Limb (tissue), 2 donors: ENCODE measurements at regions not wholly inside any gene's neighbourhood (a gene's known extent, or its start where the extent isn't known, plus 50 kb on each side); places are given as distances from the start of the nearest gene placed in this dataset.
A peak's percentile ranks its signal among the peaks of the same experiment; 100 is the strongest.
"Not testable (repeated sequence)": the region's sequence is repeated elsewhere in the genome, so short reads cannot be mapped to it uniquely, and the experiment has no call there.

ENCODE experiments used
- DNase-seq, 2 donors: peaks; one replicate each; pipeline ENCODE4 v3.0.0-alpha.2; 2016; ENCODE audit errors: extremely low spot score in 2 of 2

DNA sequence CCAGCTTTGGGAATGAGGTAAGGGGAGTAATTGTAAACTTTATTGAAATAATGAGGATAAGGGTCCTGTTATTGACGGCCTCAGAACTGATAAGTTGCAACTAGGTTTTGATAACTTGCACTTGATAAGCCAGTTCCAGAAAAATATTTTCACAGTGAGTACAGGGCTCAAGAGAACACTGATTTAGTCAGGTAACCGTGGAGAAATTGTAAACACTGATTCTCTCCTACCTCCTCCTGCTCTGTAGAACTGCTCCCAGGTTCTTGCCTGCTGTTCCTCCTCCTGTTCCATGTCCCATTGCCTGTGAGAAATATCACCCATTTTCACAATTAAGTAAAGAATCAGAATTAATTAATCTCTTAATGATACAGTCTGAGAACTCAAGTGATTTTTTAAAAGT is 55.0 kb upstream of the CXXC4 start:
- DNase-seq, result no peak

DNA sequence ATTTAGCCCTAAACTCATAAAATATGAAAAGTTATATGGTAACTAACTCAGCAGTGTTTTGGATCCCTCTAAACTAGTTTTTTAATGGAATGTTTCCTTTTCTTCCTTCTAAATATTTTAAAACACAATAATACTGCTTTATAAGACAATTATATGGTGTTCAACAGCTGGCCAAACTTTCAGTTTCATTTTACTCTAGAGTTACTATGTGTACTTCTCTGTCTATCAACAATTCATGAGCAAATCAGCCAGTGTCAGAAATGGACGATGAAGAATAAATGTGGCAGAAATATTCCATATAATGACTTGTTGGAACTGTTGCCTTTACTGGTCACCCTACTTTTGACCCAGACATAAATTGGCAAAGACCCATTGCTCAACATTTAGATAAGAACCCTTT is 64.8 kb upstream of the CXXC4 start:
- no peak for DNase-seq

DNA sequence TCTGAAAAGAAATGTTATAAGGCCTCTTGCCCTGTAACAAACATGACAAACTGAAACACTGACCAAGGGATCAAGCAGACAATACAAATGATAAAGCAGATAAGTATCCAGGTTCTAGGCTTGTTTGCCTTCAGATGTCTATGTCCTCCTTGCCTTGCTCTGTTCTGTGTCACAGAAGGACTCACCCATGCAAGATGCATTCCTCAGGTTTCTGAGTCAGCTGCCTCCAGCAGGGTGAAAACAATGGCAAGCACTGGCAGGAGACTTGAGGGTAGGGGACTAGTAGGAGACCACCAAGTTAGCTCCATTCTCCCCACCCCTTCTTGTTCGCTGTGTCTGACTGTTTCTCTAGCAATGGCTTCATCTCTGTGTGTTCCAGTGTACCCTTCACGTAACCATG is 76.6 kb upstream of the CXXC4 start:
- no peak for DNase-seq

DNA sequence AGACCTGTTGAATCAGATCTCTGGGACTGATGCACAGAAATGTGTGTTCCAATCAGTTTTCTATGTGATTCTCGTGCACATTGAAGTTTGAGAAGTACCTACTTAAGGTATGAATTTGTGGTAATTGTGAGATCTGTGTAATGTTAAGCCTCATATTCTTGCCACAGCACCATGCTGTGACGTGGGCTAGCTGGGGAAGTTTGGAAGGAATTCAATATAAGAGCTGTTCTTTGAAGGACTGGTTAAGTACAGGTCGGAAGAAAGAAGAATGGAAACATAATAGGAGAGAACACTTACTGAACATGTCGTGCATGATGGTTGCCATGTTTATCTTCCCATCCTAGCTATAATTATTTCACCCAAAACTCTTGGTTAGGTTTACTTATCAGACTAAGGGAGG is 79.7 kb upstream of the CXXC4 start:
- DNase-seq, result no peak

DNA sequence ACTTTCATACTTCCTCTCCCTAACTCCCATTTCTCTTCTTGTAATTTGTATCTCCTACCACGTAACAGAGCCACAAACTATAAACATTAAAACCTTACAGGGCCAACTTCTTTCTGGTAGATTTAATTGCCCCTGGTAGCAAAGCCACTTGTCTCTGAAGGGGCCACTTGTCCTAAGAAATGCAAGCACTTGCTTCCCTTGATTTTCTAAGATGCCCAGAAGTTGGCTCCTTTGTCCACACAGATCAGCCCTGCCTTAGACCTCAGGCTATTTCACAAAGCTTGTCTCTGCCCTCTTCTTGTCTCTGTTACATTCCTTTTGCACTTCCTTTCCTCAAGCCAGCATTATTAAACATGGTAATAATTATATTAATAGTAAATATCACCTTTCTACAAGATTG is 80.6 kb upstream of the CXXC4 start:
- no peak for DNase-seq

DNA sequence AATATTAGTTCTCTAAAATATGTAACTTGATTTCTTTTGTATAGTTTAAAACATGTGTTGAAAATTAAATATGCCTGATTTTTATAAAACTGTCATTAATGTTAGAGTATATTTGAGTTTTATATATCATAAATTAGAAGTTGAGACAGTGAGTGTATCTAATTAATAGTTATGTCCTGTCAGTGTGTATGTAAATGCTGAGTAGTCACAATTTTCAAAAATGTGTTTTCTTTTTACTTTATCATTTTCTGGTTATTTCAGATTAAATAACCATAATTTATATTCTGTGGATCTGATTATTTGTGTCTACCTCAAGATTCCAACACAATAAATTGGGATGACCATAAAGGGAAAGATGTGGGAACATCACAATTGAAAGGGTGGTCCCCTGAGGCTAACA is 82.7 kb upstream of the CXXC4 start:
- DNase-seq, result no peak

DNA sequence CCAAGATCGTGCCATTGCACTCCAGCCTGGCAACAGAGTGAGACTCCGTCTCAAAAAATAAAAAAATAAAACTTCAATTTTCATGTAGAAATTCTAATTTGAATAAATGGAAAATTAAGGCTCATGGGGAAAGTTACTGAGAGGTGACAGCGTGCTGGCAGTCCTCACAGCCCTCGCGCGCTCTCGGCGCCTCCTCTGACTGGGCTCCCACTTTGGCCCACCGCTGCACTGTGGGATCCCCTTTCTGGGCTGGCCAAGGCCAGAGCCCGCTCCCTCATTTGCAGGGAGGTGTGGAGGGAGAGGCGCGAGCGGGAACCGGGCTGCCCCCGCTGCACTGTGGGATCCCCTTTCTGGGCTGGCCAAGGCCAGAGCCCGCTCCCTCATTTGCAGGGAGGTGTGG is 86.8 kb upstream of the CXXC4 start:
- DNase-seq, result not testable (repeated sequence)

DNA sequence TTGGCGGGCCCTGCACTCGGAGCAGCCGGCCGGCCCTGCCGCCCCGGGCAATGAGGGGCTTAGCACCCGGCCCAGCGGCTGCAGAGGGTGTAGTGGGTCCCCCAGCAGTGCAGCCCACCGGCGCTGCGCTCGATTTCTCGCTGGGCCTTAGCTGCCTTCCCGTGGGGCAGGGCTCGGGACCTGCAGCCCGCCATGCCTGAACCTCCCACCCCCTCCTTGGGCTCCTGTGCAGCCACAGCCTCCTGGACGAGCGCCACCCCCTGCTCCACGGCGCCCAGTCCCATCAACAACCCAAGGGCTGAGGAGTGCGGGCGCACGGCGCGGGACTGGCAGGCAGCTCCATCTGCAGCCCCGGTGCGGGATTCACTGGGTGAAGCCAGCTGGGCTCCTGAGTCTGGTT is 87.4 kb upstream of the CXXC4 start:
- DNase-seq, result not testable (repeated sequence)

DNA sequence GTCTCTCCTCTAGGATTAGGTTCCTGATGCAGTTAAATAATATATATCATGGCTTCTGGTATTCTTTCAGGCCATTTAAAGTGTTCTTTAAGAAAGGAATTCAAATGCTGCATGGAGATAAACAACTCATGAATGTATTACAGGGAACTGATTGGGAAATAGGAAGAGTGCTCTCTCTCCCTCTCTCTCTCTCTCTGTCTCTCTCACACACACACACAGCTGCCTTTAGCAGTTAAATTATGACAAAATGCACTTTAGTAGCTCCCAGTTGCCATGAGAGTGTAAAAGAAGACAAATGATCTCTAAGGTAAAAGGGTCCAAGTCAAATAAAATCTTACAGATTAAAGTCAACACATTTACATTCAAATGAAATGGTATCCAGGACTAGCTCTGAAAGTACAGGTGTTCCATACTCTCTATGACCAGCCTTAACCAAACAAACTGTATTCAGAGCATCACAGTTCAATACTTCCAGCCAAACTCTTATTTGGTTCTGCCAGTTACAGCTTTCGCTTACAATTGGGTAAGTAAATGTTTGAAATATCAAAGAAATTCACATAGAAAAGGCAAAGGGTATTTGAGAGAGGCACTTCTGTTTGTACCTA is 94.7 kb upstream of the CXXC4 start:
- DNase-seq, result no peak

DNA sequence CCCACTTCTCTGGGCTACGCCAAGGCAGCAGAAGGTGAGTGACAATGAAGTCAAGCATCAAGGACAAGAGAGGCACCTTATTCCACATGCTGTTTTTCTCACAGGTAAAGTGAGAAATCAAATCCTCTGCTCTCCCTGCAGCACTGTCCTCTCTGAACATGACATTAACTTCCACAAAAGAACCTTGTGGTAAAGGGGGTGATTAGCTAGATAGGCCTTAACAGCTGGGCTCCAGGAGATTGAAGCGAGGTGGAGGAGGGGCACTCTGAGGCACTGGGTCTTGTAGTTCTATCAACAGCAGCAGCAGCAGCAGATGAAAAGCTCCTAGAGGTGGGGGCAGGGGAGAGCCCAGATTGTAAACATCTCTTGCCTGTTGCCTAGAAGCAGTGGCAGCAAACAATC is 96.8 kb upstream of the CXXC4 start:
- peak; percentile 45 to 48 for DNase-seq

DNA sequence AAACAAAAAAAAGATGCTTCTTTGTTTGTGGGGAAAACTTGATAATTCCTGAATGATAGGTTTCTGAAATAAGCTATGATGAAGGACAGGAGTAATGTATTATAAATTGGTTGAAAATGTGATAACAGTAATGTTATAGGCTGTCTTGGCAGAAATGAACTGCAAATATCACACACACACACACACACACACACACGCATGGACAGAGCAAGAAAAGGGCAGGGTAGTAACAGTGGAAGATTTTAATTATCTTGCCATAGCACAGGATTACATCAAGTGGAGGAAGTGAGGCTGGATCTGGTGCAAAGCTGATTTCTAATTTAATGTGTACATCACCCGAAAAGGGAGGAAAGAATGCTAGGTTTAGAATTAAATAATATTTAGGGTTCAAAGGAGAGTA is 97.5 kb upstream of the CXXC4 start:
- DNase-seq, result peak in 1 of 2 donors; percentile 3

DNA sequence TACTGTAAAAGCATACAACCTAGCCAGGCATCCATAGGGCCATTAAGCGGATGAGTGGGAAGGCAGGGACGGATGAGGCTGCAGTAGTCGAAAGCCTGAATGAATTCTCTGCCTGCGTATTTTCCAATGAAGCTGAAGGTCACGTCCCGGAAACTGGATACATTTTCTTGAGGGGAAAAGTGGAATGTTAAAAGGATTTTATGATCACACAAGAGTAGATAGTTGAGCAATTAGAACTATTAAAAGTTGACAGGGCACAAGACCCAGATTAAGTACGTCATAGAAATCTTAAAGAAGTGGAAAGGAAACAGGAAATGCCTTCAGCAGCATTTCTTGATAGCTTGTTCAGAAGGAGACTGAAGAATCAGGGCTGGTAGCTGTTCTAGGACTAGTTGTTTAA is 98.3 kb upstream of the CXXC4 start:
- peak in 1 of 2 donors; percentile 37 for DNase-seq

DNA sequence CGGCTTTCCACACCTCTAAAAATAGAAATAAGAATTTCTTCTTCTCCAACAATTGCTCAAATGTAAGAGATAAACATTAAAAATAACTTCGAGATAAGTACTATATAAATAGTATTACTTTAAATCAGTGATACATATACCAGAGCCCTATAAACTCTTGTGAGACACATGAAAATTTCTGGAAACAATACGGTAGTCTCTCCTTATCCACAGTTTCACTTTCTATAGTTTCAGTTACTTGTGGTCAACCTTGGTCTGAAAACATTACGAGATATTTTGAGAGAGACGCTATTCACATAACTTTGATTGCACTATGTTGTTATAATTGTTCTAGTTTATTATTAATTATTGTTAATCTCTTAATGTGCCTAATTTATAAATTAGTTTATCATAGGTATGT is 101.5 kb upstream of the CXXC4 start:
- DNase-seq, result no peak

DNA sequence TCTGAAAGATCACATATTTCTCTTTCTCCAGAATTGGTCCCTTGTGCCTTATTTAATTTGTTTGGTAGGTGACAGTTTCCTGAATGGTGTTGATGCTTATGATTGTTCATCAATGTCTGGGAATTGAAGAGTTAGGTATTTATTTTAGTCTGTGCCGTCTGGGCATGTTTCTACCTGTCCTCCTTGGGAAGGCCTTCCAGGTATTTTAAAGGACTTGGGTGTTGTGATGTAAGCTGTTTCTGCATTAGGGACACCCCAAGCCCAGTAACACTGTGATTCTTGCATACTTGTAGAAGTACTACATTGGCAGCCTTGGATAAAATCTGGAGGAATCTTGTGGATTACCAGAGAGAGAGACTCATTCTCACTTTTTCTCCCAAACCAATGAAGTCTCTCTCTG is 120.8 kb upstream of the CXXC4 start:
- DNase-seq, result no peak

DNA sequence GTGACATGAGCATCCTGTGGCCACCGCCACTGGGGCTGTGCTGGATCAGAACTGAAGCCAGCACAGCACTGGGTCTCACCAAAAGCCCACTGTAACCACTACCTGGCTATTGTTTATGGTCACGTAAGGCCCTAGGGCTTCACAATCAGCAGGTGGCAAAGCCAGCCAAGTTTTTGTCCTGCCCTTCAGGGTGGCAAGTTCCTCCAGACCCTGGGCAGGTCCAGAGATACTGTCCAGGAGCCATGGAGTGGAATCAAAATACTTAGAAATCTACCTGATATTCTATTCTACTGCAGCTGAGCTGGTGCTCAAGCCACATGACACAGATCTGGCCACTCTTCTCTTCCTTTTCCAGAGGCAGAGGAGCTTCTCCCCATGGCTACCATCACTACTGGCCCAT is 121.2 kb upstream of the CXXC4 start:
- DNase-seq, result no peak

DNA sequence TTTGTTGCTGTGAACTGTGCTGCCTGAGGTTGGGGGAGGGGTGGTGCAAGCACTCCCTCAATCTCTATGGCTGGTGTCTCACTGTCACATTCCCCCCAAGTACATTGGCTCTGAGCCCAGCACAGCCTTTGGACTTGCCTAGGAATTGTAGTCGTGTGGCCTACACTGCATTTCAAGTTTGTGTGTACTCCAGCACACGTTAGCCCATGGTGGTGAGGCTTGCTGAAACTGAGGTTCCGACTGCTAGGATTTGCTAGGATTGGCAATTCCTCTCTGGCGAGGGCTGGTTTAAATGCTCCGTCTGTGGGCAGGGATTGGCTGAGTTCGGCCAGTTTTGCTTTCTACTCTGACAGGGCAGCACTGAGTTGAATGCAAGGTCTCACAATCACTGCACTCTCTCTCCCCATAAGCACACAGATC is 121.7 kb upstream of the CXXC4 start:
- DNase-seq, result peak in 1 of 2 donors; percentile 33

DNA sequence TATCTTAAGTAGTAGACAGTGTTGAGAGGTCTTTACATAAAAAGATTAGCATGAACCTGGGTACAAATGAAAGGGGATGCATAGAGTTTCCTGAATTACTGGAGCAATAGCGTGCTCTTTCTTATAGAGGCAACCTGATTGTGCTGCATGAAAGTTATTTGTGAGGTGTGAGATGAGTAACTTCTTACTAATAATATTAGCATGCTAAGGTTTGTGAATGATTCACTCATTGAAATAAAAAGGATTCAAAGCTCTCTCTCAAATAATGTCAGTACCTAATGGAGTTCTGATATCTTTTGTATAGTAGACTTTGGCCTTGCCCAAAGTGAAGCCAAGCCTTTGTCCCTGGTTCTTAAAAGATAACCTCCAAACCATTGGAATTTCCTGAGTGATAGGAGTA is 131.0 kb upstream of the CXXC4 start:
- no peak for DNase-seq

DNA sequence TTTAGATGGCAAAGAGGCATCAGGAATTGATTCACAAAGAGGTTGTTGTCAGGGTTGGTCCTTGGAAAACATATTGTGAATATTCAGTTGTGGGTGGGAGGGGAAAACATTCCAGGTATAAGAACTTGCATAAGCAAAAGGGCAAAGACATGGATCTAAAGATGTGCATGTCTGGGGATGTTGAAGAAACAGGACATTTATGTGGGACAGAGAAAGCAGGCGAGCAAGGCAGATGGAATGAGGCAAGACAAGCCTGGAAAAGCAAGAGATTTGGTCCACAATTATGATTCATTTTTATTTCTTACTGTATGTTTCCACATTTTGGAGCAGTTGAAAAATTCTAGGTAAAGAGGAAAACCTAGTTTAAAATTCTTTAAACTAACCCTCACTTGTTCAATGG is 134.9 kb upstream of the CXXC4 start:
- DNase-seq, result no peak

DNA sequence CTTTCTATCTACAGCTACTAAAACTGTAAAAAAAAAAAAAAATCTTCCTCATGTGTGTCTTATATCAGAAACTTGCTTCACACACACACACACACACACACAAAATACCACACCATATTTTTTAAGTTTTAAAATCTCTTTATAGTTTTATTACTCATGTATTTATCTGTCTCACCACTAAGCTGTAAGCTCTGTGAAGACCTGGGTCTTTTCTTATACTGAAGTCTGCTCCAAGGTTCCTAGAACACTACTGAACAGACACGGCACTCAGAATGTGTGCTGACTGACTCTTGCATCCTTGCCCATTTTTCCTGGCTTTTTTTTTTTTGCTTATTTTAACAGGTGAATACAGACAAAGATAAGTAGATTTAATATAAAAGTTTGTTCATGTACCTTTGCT is 135.6 kb upstream of the CXXC4 start:
- DNase-seq, result no peak

DNA sequence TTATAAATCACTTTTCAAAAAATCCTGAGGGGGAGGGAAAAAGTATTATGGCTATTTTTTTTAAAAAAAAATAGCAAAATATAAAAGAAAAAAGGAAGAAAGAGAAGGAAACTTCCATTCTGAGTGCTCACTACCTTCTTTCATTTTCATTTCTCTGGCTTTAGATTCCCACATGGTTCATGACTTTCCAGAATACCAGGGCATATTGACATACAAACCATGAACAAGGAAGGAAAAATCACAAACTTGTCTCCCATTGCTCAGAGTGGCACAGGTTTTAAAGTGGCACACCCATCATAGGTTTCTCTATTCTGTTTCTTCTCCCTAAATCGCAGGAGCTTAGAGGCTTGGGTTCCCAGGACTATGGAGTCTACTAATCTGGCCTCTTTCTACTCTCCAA is 136.3 kb upstream of the CXXC4 start:
- no peak for DNase-seq

DNA sequence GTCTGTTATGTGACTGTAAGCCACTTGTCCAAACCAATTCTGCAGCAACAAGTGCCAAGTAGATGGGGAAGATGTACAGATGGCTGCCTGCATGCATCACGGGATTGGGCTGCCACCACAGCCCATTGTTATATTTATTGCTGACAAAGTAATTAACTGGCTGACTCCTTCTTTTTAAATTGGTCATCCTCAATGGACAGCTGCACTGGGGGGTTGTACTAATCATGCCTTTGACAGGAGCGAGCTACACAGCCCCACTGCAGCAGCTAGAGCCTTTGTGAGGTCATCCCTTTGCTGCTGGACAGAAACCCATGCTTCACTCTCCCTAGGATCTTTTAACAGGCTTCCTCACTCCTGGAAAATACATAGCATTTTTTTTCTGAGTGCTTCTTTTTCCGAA is 146.7 kb upstream of the CXXC4 start:
- no peak for DNase-seq

DNA sequence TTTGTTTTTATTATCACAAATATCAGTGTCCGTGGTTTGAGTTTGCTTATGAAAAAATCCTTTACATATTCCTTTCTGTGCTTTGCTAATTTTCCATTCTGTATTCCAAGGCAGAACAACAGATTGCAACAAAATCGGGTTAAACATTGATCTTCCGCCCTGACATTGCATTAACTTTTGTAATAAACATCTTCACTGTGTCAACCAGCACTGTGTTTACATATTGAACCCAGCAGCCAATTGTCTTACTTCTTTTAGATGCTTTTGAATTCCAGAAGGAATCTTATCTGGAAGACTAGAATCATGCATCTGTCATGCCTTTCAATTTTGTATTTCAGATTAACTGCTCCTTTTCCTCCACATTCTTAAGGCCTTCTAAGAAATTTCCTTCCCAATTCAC is 147.8 kb upstream of the CXXC4 start:
- DNase-seq, result no peak

DNA sequence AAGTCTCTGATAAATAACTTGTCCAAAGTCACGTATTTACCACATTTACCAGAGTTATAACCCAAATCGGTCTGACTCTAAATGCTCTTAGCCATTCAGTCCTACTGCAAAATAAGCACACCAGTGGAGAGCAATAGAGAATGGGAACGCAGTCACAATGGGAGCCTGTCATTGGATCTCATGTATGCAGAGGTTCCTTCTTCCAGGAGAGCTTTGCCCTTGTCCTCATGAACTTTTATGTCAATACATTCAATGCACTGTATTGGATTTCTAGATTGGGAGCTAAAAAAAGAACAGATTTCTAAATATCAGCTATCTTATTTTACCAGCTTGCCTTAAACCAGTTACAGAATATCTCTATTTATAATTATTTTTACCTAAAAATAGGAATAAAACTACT is 149.1 kb upstream of the CXXC4 start:
- DNase-seq, result no peak

DNA sequence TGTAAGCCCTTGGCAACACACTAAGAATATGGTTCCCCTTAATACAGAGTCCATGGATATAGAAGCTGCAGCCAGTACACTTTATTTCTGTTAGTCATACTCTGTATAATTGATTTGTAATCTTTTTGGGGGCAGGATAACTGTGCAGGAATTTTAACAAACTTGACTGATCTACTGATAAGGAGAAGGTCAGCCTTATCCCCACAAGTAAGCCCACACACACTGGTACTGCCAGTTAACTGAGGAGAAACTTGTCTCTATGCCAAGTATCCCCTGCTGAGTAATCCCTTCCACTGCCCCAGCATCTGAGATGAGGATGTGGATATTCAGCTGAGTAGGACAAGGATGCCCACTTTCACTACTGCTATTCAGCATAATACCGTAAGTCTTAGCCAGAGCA is 154.9 kb upstream of the CXXC4 start:
- no peak for DNase-seq
